H9 (cell line): ENCODE measurements at regions not wholly inside any gene's neighbourhood (a gene's known extent, or its start where the extent isn't known, plus 50 kb on each side); places are given as distances from the start of the nearest gene placed in this dataset.

ENCODE experiments used
- DNase-seq: peaks from one replicate; pipeline ENCODE4 v3.0.0-alpha.2; 2017
- H2AFZ ChIP-seq: one replicate; pipeline ENCODE4 v1.6.1; 2013; ENCODE audit warnings: mild to moderate bottlenecking, low read length, control low read depth, moderate library complexity
- H2AK5ac ChIP-seq: 2 replicates; pipeline ENCODE4 v1.6.1; 2013; ENCODE audit warnings: low read length, control low read depth, mixed read lengths; ENCODE audit not compliant: insufficient read length
- H2BK120ac ChIP-seq: one replicate; pipeline ENCODE4 v1.6.1; 2013; ENCODE audit warnings: low read depth, mild to moderate bottlenecking, low read length, control low read depth, inconsistent platforms; ENCODE audit not compliant: poor library complexity, severe bottlenecking
- H2BK12ac ChIP-seq: 2 replicates; pipeline ENCODE4 v1.6.1; 2013; ENCODE audit warnings: low read length, control low read depth, mixed read lengths, low read depth; ENCODE audit not compliant: insufficient read length
- H2BK15ac ChIP-seq: 2 replicates; pipeline ENCODE4 v1.6.1; 2013; ENCODE audit warnings: low read depth, low read length, control low read depth
- H2BK20ac ChIP-seq: one replicate; pipeline ENCODE4 v1.6.1; 2013; ENCODE audit warnings: low read depth, mild to moderate bottlenecking, low read length, control low read depth, inconsistent platforms; ENCODE audit not compliant: poor library complexity, severe bottlenecking
- H2BK5ac ChIP-seq: 2 replicates; pipeline ENCODE4 v1.6.1; 2013; ENCODE audit warnings: low read length, control low read depth, mixed read lengths; ENCODE audit not compliant: insufficient read length
- H3K14ac ChIP-seq: 2 replicates; pipeline ENCODE4 v1.6.1; 2013; ENCODE audit warnings: low read length, control low read depth; ENCODE audit not compliant: insufficient read depth
- H3K18ac ChIP-seq: 2 replicates; pipeline ENCODE4 v1.6.1; 2013; ENCODE audit warnings: low read depth, mild to moderate bottlenecking, mixed read lengths, low read length, control low read depth; ENCODE audit not compliant: insufficient read length
- H3K23ac ChIP-seq: 2 replicates; pipeline ENCODE4 v1.6.1; 2013; ENCODE audit warnings: low read length, control low read depth, mixed read lengths, low read depth; ENCODE audit not compliant: insufficient read length
- H3K23me2 ChIP-seq: 2 replicates; pipeline ENCODE4 v1.6.1; 2013; ENCODE audit warnings: low read depth, mild to moderate bottlenecking, mixed read lengths, low read length, control low read depth; ENCODE audit not compliant: insufficient read length, poor library complexity, severe bottlenecking
- H3K27ac ChIP-seq: 2 replicates; pipeline ENCODE4 v1.5.1; 2013; ENCODE audit warnings: low read length, control low read depth, mixed read lengths, low read depth; ENCODE audit not compliant: insufficient read length
- H3K27me3 ChIP-seq: 2 replicates; pipeline ENCODE4 v1.6.1; 2013; ENCODE audit warnings: low read length, control low read depth, inconsistent platforms; ENCODE audit not compliant: insufficient read depth
- H3K4ac ChIP-seq: 2 replicates; pipeline ENCODE4 v1.6.1; 2013; ENCODE audit warnings: low read depth, mild to moderate bottlenecking, control low read depth, inconsistent platforms, low read length, moderate library complexity
- H3K4me1 ChIP-seq: 2 replicates; pipeline ENCODE4 v1.6.1; 2013; ENCODE audit warnings: low read length, control low read depth, inconsistent platforms; ENCODE audit not compliant: insufficient read depth
- H3K4me2 ChIP-seq: 2 replicates; pipeline ENCODE4 v1.6.1; 2013; ENCODE audit warnings: low read length, control low read depth, mixed read lengths; ENCODE audit not compliant: insufficient read length, insufficient read depth
- H3K56ac ChIP-seq: 2 replicates; pipeline ENCODE4 v1.6.1; 2013; ENCODE audit warnings: low read depth, mild to moderate bottlenecking, mixed read lengths, low read length, control low read depth; ENCODE audit not compliant: insufficient read length
- H3K79me1 ChIP-seq: 2 replicates; pipeline ENCODE4 v1.6.1; 2013; ENCODE audit warnings: low read depth, mild to moderate bottlenecking, moderate library complexity, low read length, control low read depth, inconsistent platforms; ENCODE audit not compliant: insufficient read depth, poor library complexity, severe bottlenecking
- H3K79me2 ChIP-seq: 2 replicates; pipeline ENCODE4 v1.6.1; 2013; ENCODE audit warnings: low read length, control low read depth, inconsistent platforms; ENCODE audit not compliant: insufficient read depth
- H3K9ac ChIP-seq: 2 replicates; pipeline ENCODE4 v1.6.1; 2013; ENCODE audit warnings: low read length, control low read depth, mixed read lengths; ENCODE audit not compliant: insufficient read length; ENCODE audit errors: extremely low read depth
- H3K9me3 ChIP-seq: one replicate; pipeline ENCODE4 v1.6.1; 2013; ENCODE audit warnings: low read depth, low read length, inconsistent platforms; ENCODE audit not compliant: control insufficient read depth
- H3T11ph ChIP-seq: one replicate; pipeline ENCODE4 v1.6.1; 2013; ENCODE audit warnings: mild to moderate bottlenecking, low read length, control low read depth, inconsistent platforms
- H4K20me1 ChIP-seq: one replicate; pipeline ENCODE4 v1.6.1; 2013; ENCODE audit not compliant: control insufficient read depth, insufficient read length, insufficient read depth
- H4K5ac ChIP-seq: 2 replicates; pipeline ENCODE4 v1.6.1; 2013; ENCODE audit warnings: low read depth, mild to moderate bottlenecking, mixed read lengths, low read length, control low read depth; ENCODE audit not compliant: insufficient read length
- H4K8ac ChIP-seq: replicated peaks from 2 replicates; pipeline ENCODE4 v1.6.1; 2013; ENCODE audit warnings: low read length, control low read depth, mixed read lengths, low read depth; ENCODE audit not compliant: insufficient read length
- H4K91ac ChIP-seq: 2 replicates; pipeline ENCODE4 v1.6.1; 2013; ENCODE audit warnings: low read depth, mild to moderate bottlenecking, moderate library complexity, mixed read lengths, low read length, control low read depth; ENCODE audit not compliant: insufficient read length
- H3K27ac Mint-ChIP-seq, 3 experiments: 2 replicates in 2 of 3; 3 replicates in 1 of 3; pipeline ENCODE4 v1.8.0; 2020 to 2021; ENCODE audit warnings: mixed read lengths in 3 of 3, mild to moderate bottlenecking in 1 of 3, moderate library complexity in 1 of 3
- H3K27me3 Mint-ChIP-seq: 2 replicates; pipeline ENCODE4 v1.8.0; 2021; ENCODE audit warnings: low read depth, mild to moderate bottlenecking, moderate library complexity, mixed read lengths
- H3K36me3 Mint-ChIP-seq, 3 experiments: 2 replicates in 2 of 3; 3 replicates in 1 of 3; pipeline ENCODE4 v1.8.0; 2020 to 2021; ENCODE audit warnings: low read depth in 3 of 3, mixed read lengths in 3 of 3; ENCODE audit not compliant: insufficient read depth in 1 of 3
- H3K4me1 Mint-ChIP-seq, 2 experiments: 2 replicates each; pipeline ENCODE4 v1.8.0; 2020; ENCODE audit warnings: mixed read lengths in 2 of 2
- H3K4me3 Mint-ChIP-seq, 2 experiments: 2 replicates in 1 of 2; 3 replicates in 1 of 2; pipeline ENCODE4 v1.8.0; 2020 to 2021; ENCODE audit warnings: mild to moderate bottlenecking in 2 of 2, mixed read lengths in 2 of 2, moderate library complexity in 1 of 2
- H3K9me3 Mint-ChIP-seq, 2 experiments: 2 replicates in 1 of 2; 3 replicates in 1 of 2; pipeline ENCODE4 v1.8.0; 2020; ENCODE audit warnings: mild to moderate bottlenecking in 2 of 2, mixed read lengths in 2 of 2, moderate library complexity in 1 of 2
- CTCF ChIP-seq: fragments of 200-600 bp; sonication (generic); conservative IDR thresholded peaks from 3 replicates; pipeline ENCODE4 v1.8.0; 2021; ENCODE audit warnings: antibody characterized with exemption, mild to moderate bottlenecking
- WGBS: extraction: QIAGEN DNeasy Blood & Tissue Kit; methylation state at CpG from one replicate; pipeline ENCODE4 v1.1.7; 2013; ENCODE audit warnings: missing lambda C conversion rate, low lambda C conversion rate, mixed read lengths; ENCODE audit not compliant: insufficient read length; ENCODE audit errors: extremely low coverage; 5-methylcytosine and 5-hydroxymethylcytosine counted together

GRCh38 chr16:48947371-48947713 is 334.3 kb downstream of the CBLN1 start:
- no peaks in the 10 kb centered on the region; the same call in 1 of the 2 replicates for H3K79me2 ChIP-seq
- WGBS = no CpG with 5 or more reads among the region's 3 CpGs
- DNase-seq = no peak
- H3K23me2 ChIP-seq = no peaks in the 10 kb centered on the region
- no peak overlapping the region for H2BK20ac ChIP-seq
- no peak overlapping the region for H3K14ac ChIP-seq
- H2BK15ac ChIP-seq = no peak overlapping the region
- no peak overlapping the region for H2BK5ac ChIP-seq
- no peak overlapping the region for H3T11ph ChIP-seq
- H3K27ac ChIP-seq = no peak overlapping the region
- Mint-ChIP-seq H3K4me3 (no peak overlapping the region), H3K36me3 (peaks cover 0 to 5% (median 2%) of the 10 kb centered on the region in 3 experiments; a peak in 2 of 7 replicates), H3K27me3 (no peaks in the 10 kb centered on the region; the same call in none of the 2 replicates), H3K4me1 (no peaks in the 10 kb centered on the region), H3K9me3 (peaks cover 4 to 8% of the 10 kb centered on the region in 2 experiments; a peak in 4 of 5 replicates), H3K27ac (no peak overlapping the region)
- no peak overlapping the region for H2AK5ac ChIP-seq
- no peak overlapping the region for H4K5ac ChIP-seq
- H3K9me3 ChIP-seq = no peaks in the 10 kb centered on the region
- H3K79me1 ChIP-seq = no peaks in the 10 kb centered on the region
- no peak overlapping the region for H4K91ac ChIP-seq
- H3K27me3 ChIP-seq = no peaks in the 10 kb centered on the region
- H2BK12ac ChIP-seq = no peak overlapping the region
- H3K9ac ChIP-seq = no peak overlapping the region
- no peak overlapping the region for H4K8ac ChIP-seq
- H3K56ac ChIP-seq = no peak overlapping the region
- no peak for TF ChIP-seq CTCF
- H4K20me1 ChIP-seq = no peaks in the 10 kb centered on the region
- H3K4me2 ChIP-seq = no peak overlapping the region
- no peak overlapping the region for H3K18ac ChIP-seq
- no peaks in the 10 kb centered on the region for H3K4me1 ChIP-seq
- H3K23ac ChIP-seq = no peak overlapping the region
- no peak overlapping the region for H3K4ac ChIP-seq
- no peak overlapping the region for H2AFZ ChIP-seq
- no peak overlapping the region for H2BK120ac ChIP-seq
